ENCODE measurements at regions not wholly inside any gene's neighbourhood (a gene's known extent, or its start where the extent isn't known, plus 50 kb on each side); places are given as distances from the start of the nearest gene placed in this dataset.

GRCh38 chr15:35775471-35775870 is 229.5 kb upstream of the DPH6 start:
- no TSS peak for BruUV-seq (replicated peaks)
- no peak overlapping the region for H3K4me3 ChIP-seq
- no peaks in the 10 kb centered on the region for H3K9me3 ChIP-seq (replicated peaks; ENCODE audit: control insufficient read depth, insufficient read depth, low read length)
- no peak overlapping the region for H2AFZ ChIP-seq (ENCODE audit: control insufficient read depth, low read depth, low read length)
- WGBS (ENCODE audit: insufficient coverage, insufficient replicate concordance, low lambda C conversion rate, missing lambda C conversion rate) = 63% methylated on average over 4 of the region's 4 CpGs
- SMC1A ChIA-PET (ENCODE audit: uncharacterized antibody, unreplicated experiment) = interaction anchor here (0.9 kb wide), 1 partner anchor 24 kb away, joined by 3 read pairs; no protein-coding TSS in a partner anchor
- DNase-seq (ENCODE audit: low read depth, low spot score) = no peak
- no peak overlapping the region for H3K4me2 ChIP-seq (ENCODE audit: control insufficient read depth, insufficient read depth)
- H3K27me3 ChIP-seq (replicated peaks in 1 of 2; ENCODE audit: control insufficient read depth in 2 of 2, insufficient read depth in 2 of 2, low read length in 1 of 2) = no peaks in the 10 kb centered on the region
- no peak for FAIRE-seq
- CTCF ChIA-PET = no interaction called here
- no peaks in the 10 kb centered on the region for H3K36me3 ChIP-seq (ENCODE audit: control insufficient read depth in 2 of 2, insufficient read depth in 2 of 2, low read length in 1 of 2)
- H3K79me2 ChIP-seq (ENCODE audit: control insufficient read depth, insufficient read depth, low read length) = no peaks in the 10 kb centered on the region
- intact Hi-C loops (cut with micrococcal nuclease; ENCODE audit: unreplicated experiment) (no loop called here), in situ Hi-C loops (cut with MboI) (no loop called here)
- H3K9ac ChIP-seq (ENCODE audit: control insufficient read depth, insufficient read depth, low read length) = no peak overlapping the region
- no peak overlapping the region for H3K27ac ChIP-seq (ENCODE audit: control insufficient read depth, insufficient read depth)
- no peaks in the 10 kb centered on the region for H3K4me1 ChIP-seq (ENCODE audit: control insufficient read depth, insufficient read depth, low read length)
- H4K20me1 ChIP-seq (ENCODE audit: control insufficient read depth, insufficient read depth) = no peaks in the 10 kb centered on the region
- RAD21 ChIA-PET (ENCODE audit: unreplicated experiment) = no interaction called here
- POLR2A ChIA-PET = no interaction called here
- no peak for ATAC-seq
- TF ChIP-seq ZNF687 (IDR thresholded peaks at IDR 0.05) (no peak), ZNF384 (IDR thresholded peaks at IDR 0.05; ENCODE audit: borderline replicate concordance, low read depth, low read length) (no peak), ATF3 (IDR thresholded peaks at IDR 0.05; ENCODE audit: borderline replicate concordance, extremely low read depth, low read depth, low read length) (no peak), CBX5 (IDR thresholded peaks at IDR 0.05; ENCODE audit: low read depth) (no peak), REST (IDR thresholded peaks at IDR 0.05; ENCODE audit: low read depth, low read length) (no peak), HDAC6 (IDR thresholded peaks at IDR 0.05; ENCODE audit: unreplicated experiment) (no peak), EED (IDR thresholded peaks at IDR 0.05; ENCODE audit: low read depth) (no peak), SMC3 (IDR thresholded peaks at IDR 0.05; ENCODE audit: borderline replicate concordance, low read length) (no peak), ZZZ3 (IDR thresholded peaks at IDR 0.05; ENCODE audit: control insufficient read depth, insufficient read length, low read depth) (no peak), E4F1 (IDR thresholded peaks at IDR 0.05; ENCODE audit: borderline replicate concordance, partially characterized antibody) (no peak), KAT2A (conservative IDR thresholded peaks at IDR 0.05; ENCODE audit: control insufficient read depth, low read depth, low read length) (no peak), ATF7 (IDR thresholded peaks at IDR 0.05; ENCODE audit: low read depth) (no peak)

All from GM12878 (cell line).